Panc1 (cell line): ENCODE measurements at regions not wholly inside any gene's neighbourhood (a gene's known extent, or its start where the extent isn't known, plus 50 kb on each side); places are given as distances from the start of the nearest gene placed in this dataset.
A peak's percentile ranks its signal among the peaks of the same experiment; 100 is the strongest.

Experiments used
- ATAC-seq: fragments of 200-7000 bp; cut with Tn5 transposase; 2 replicates; pipeline ENCODE4 v1.9.1; 2020; ENCODE audit warnings: mild to moderate bottlenecking, moderate library complexity
- BruUV-seq: library from RNA; stranded (reverse); fragments of 400-500 nt; replicated peaks from 2 replicates; lab custom pipeline; 2021; lab: Mats Ljungman, UMichigan
- CTCF ChIA-PET: fragments of 300-600 bp; sonication (Branson Sonifier 250); formaldehyde crosslinking; loops from one replicate; lab custom pipeline; 2022; ENCODE audit warnings: antibody characterized with exemption; lab: Charles Lee
- POLR2A ChIA-PET: fragments of 300-600 bp; sonication (Branson Sonifier 250); formaldehyde crosslinking; loops from one replicate; lab custom pipeline; 2022; ENCODE audit warnings: antibody characterized with exemption; lab: Charles Lee
- DNase-seq: peaks from one replicate; pipeline ENCODE4 v3.0.0-alpha.2; 2010; ENCODE audit warnings: low read depth, low spot score
- H3K27ac ChIP-seq: 2 replicates; pipeline ENCODE4 v1.5.1; 2011; ENCODE audit warnings: mild to moderate bottlenecking, low read length, inconsistent platforms
- H3K27me3 ChIP-seq: fragments of 200-500 bp; sonication (Bioruptor generic); 2 replicates; pipeline ENCODE4 v1.6.0; 2014; ENCODE audit warnings: low read length, inconsistent platforms; ENCODE audit not compliant: control insufficient read depth, insufficient read depth
- H3K36me3 ChIP-seq: fragments of 200-500 bp; sonication (Bioruptor generic); 2 replicates; pipeline ENCODE4 v1.5.1; 2014; ENCODE audit warnings: inconsistent platforms, mild to moderate bottlenecking, low read length, moderate library complexity; ENCODE audit not compliant: control insufficient read depth, insufficient read depth
- H3K4me1 ChIP-seq: 2 replicates; pipeline ENCODE4 v1.5.1; 2011; ENCODE audit warnings: inconsistent platforms, mild to moderate bottlenecking, low read length, moderate library complexity; ENCODE audit not compliant: control insufficient read depth, insufficient read depth
- H3K4me3 ChIP-seq, 2 experiments: 2 replicates each; pipeline ENCODE4 v1.5.1; 2011 to 2012; ENCODE audit warnings: low read depth in 2 of 2, low read length in 2 of 2, mild to moderate bottlenecking in 2 of 2, inconsistent platforms in 1 of 2, moderate library complexity in 1 of 2
- H3K9me3 ChIP-seq: fragments of 200-500 bp; sonication (Bioruptor generic); 2 replicates; pipeline ENCODE4 v1.5.1; 2014; ENCODE audit warnings: low read depth, mild to moderate bottlenecking, inconsistent platforms, low read length, moderate library complexity; ENCODE audit not compliant: control insufficient read depth, insufficient read depth
- POLR2AphosphoS5 ChIP-seq: IDR thresholded peaks from 2 replicates; pipeline ENCODE4 v1.6.1; 2012; ENCODE audit warnings: mild to moderate bottlenecking, low read depth, low read length, moderate library complexity
- REST ChIP-seq, 2 experiments: IDR thresholded peaks; 2 replicates each; pipeline ENCODE4 v1.6.1; 2011 to 2012; ENCODE audit warnings: low read depth in 2 of 2, control low read depth in 1 of 2, low read length in 1 of 2, mild to moderate bottlenecking in 1 of 2, moderate library complexity in 1 of 2; ENCODE audit not compliant: insufficient read depth in 1 of 2
- SIN3A ChIP-seq: IDR thresholded peaks from 2 replicates; pipeline ENCODE4 v1.6.1; 2012; ENCODE audit warnings: low read depth, mild to moderate bottlenecking, low read length, moderate library complexity, borderline replicate concordance; ENCODE audit not compliant: insufficient read depth
- TCF7L2 ChIP-seq: IDR thresholded peaks from 2 replicates; pipeline ENCODE4 v1.6.1; 2011; ENCODE audit warnings: mild to moderate bottlenecking, low read depth, low read length, inconsistent platforms
- in situ Hi-C: cut with HindIII; loops from 2 replicates; pipeline ENCODE4 v1.10.0; 2016; ENCODE audit warnings: low sequenced_read_pairs, low pct_unique_long_range_greater_than_20kb
- intact Hi-C: fragments of 100-400 bp; cut with micrococcal nuclease; formaldehyde crosslinking; loops from one replicate; pipeline ENCODE4 v1.10.0; 2022; ENCODE audit not compliant: unreplicated experiment
- TF ChIP-seq, protein P1 (sequence below): fragments of 450-650 bp; IDR thresholded peaks from 2 replicates; pipeline ENCODE4 v1.5.1; 2017; ENCODE audit warnings: mild to moderate bottlenecking

DNA sequence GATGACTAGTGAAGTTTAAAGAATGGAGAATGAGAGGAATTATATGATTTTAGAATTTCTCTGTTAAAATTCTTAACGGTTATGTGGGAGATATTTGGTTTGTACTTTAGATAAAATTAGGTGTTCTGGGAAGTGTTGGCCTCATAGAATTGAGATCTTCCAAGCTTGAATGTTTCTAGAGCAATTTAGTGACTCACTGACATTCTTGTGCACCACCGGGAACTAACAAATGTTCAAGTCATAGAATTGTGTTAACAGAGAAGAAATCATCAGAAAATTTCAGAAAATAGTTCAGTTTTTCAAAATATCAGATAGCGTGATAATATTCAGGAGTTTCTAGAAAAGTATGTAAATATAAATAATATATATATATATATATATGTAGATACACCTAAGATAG, 67.9 kb upstream of the BMP5 start:
- CTCF ChIA-PET = no interaction called here
- POLR2A ChIA-PET = no interaction called here
- in situ Hi-C loops (no loop called here), intact Hi-C loops (loop anchor here (10.0 kb wide), 1 partner anchor 119 kb away; no protein-coding TSS in a partner anchor)
- no peak for TF ChIP-seq REST (IDR thresholded peaks at IDR 0.05; ENCODE audit: insufficient read depth in 1 of 2, low read depth in 2 of 2, low read length in 1 of 2)
- no peak for TF ChIP-seq TCF7L2
- TF ChIP-seq POLR2AphosphoS5 = no peak
- TF ChIP-seq SIN3A = no peak
- TF ChIP-seq, protein P1, sequence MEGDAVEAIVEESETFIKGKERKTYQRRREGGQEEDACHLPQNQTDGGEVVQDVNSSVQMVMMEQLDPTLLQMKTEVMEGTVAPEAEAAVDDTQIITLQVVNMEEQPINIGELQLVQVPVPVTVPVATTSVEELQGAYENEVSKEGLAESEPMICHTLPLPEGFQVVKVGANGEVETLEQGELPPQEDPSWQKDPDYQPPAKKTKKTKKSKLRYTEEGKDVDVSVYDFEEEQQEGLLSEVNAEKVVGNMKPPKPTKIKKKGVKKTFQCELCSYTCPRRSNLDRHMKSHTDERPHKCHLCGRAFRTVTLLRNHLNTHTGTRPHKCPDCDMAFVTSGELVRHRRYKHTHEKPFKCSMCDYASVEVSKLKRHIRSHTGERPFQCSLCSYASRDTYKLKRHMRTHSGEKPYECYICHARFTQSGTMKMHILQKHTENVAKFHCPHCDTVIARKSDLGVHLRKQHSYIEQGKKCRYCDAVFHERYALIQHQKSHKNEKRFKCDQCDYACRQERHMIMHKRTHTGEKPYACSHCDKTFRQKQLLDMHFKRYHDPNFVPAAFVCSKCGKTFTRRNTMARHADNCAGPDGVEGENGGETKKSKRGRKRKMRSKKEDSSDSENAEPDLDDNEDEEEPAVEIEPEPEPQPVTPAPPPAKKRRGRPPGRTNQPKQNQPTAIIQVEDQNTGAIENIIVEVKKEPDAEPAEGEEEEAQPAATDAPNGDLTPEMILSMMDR = no peak
- Histone ChIP-seq H3K4me3 (no peak overlapping the region), H3K27ac (peak overlapping the region; percentile 49; the same call in 1 of the 2 replicates), H3K36me3 (no peaks in the 10 kb centered on the region), H3K4me1 (no peaks in the 10 kb centered on the region), H3K9me3 (no peaks in the 10 kb centered on the region), H3K27me3 (no peaks in the 10 kb centered on the region)
- no TSS peak for BruUV-seq
- DNase-seq (no peak), ATAC-seq (no peak)

DNA sequence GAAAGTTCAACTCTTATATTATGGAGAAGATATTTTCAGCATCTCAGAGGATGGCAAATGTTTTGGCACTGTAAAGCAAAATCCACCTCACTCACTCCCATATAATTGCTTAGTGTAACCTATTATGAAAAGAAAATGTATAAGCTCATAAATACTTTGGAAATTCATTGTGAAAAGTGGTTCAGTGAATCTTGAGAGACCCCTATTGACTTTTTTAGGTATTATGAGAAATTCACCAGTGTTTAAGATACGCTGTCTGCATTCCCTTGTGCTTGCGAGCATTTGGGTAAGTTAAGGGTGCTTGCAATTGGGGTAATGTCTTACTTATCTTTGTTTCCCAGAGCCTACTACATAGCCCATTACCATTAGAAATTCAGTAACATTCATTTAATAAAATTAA, 66.3 kb upstream of the BMP5 start:
- ATAC-seq (peak; percentile 58; the same call in 1 of the 2 replicates), DNase-seq (no peak)
- intact Hi-C loops (loop anchor here (10.0 kb wide), 1 partner anchor 117 kb away; no protein-coding TSS in a partner anchor), in situ Hi-C loops (no loop called here)
- Histone ChIP-seq H3K9me3 (no peaks in the 10 kb centered on the region), H3K4me3 (no peak overlapping the region), H3K27ac (peak overlapping the region; percentile 52; the same call in 1 of the 2 replicates), H3K36me3 (no peaks in the 10 kb centered on the region), H3K27me3 (no peaks in the 10 kb centered on the region), H3K4me1 (no peaks in the 10 kb centered on the region)
- ChIA-PET POLR2A (no interaction called here), CTCF (interaction anchor here (0.7 kb wide), 1 partner anchor 498 kb away, joined by 8 read pairs; no protein-coding TSS in a partner anchor)
- TF ChIP-seq, protein P1 = peak; percentile 34; the same call in 1 of the 2 replicates
- no peak for TF ChIP-seq SIN3A
- no TSS peak for BruUV-seq
